GM18507 (cell line): ENCODE measurements at regions not wholly inside any gene's neighbourhood (a gene's known extent, or its start where the extent isn't known, plus 50 kb on each side); places are given as distances from the start of the nearest gene placed in this dataset.
A peak's percentile ranks its signal among the peaks of the same experiment; 100 is the strongest.

ENCODE experiments used
- DNase-seq: peaks from one replicate; pipeline ENCODE4 v3.0.0; 2011; ENCODE audit warnings: low read depth; ENCODE audit not compliant: insufficient read length; ENCODE audit errors: extremely low spot score
- FAIRE-seq: peaks from 2 replicates; lab custom pipeline; 2011; peaks lifted over from hg19 to GRCh38; lab: Jason Lieb, UNC

- no peak for FAIRE-seq
- DNase-seq: no peak
These were observed 329.4 kb downstream of the MAN2A1 start for GRCh38 chr5:110019119-110019518.

DNA sequence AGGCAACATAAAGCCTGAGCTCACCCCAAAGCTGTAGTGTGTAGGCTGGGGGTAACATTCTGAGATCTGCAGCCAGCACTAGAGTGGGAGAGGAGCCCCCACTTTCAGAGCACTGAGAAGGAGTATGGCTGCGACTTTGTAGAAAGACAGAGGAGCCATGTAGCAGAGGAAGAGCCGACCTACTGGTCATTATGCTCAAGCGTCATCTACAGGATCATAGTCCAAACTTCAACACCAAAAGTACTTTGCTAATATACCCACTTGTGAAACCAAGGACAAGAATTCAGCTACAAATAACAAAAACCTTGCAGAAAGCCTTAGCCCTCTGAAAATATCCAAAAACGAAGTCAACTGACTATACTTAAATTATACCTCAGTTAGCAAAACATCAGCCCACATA lies 330.1 kb downstream of the MAN2A1 start:
- FAIRE-seq: no peak
- DNase-seq: no peak

- no peak for DNase-seq
- FAIRE-seq: no peak
These were observed 331.5 kb downstream of the MAN2A1 start for GRCh38 chr5:110021251-110021650.

GRCh38 chr5:110025160-110025559 lies 335.4 kb downstream of the MAN2A1 start:
- no peak for DNase-seq
- FAIRE-seq: no peak

DNA sequence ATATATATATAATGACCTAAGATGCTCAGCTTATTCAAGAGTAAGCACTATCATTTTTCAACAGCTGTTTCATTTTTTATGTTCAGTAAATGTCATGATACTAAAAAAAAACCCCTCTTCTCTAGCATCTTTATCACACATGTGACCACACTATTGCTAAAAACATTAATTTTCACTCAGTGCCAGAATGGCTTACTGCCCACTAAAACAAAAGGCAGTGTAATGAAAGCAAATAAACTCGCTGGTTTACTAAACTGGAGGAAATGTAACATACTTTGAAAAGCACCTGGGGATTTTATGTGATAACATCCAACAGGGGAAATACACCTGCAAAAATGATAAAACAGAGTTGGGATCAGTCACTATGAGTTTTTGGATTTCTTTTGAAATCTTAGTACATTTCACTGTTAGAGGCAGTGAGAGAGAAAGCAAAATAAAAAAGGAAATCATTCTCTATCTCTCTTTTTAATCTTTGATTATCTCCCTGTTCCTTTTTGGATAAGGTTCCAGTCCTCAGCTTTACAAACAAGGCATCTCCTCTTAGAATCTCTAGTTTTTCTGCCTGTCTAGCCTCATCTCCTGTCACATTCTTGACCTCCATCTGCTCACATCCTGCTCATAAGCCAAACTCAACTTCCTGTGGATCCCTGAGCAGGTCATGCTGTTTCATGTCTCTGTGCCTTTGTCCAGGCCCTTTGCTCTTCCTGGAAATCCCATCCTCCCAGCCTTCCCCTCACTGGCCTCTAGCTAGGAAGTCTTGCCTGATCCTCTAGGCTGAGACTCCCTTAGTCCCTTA lies 338.0 kb downstream of the MAN2A1 start:
- FAIRE-seq: no peak
- no peak for DNase-seq

- DNase-seq (no peak), FAIRE-seq (no peak)
These were observed 341.8 kb downstream of the MAN2A1 start for GRCh38 chr5:110031402-110032140.

DNA sequence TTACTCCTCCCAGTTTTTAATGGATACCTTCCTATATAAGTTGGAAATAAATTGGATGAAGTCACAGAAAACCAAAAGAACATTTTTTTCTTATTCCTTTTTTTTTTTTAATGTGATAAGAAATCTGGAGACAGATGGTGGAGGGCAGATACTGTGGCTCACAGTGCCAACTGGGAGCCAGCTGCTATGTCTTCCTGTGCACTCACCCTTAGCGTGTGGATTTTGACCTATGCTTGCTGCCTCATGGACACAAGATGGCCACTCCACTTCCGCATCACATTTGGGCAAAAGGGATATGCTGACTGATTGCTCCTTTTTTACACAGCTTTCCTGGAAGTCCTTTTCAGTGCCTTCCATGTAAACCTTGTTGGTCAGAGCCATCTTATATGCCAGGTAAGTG lies 342.6 kb downstream of the MAN2A1 start:
- DNase-seq: no peak
- no peak for FAIRE-seq

GRCh38 chr5:110034056-110034600 lies 344.4 kb downstream of the MAN2A1 start:
- DNase-seq (no peak), FAIRE-seq (no peak)

DNA sequence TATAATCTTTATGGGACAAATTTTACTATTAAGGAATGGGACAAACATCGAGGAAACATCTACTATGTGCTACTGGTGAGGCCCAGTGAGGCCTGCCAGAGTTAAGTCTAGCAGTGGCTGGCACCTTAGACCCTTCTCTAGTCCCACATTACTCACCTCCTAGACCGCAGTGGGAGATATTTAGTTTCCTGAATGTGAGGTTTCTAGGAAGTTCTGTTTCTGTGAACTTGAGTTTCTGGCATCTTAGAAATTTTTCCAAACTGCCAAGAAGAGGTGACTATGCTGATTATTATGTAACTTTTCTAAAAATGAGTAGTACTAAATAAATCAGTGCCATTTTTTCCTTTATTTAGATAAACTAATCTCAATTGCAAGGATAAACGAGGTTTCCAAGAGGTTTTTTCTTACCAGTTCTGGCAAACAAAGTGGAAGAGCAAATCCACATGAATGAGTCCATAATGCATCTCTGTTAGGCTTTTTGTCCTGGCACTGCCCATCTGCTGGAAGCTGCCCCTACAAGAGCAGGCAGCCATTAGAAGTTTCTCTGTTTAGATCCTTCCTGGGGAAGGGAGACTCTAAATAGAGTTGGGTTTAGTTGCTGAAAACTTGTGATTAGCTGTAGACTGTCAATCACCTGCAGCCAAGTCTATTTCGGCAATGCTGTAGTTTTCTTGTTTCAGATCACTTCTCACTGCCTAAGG lies 348.7 kb downstream of the MAN2A1 start:
- no peak for FAIRE-seq
- DNase-seq: no peak

DNA sequence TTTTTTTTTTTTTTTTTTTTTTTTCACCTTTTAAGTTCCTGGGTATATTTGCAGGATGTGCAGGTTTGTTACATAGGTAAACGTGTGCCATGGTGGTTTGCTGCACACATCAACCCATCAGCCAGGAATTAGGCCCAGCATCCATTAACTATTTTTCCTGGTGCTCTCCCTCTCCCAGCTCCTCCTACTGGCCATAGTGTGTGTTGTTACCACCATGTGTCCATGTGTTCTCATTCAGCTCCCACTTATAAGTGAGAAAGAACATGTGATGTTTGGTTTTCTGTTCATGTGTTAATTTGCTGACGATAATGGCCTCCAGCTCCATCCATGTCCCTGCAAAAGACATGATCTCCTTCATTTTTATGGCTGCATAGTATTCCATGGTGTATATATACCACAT lies 350.5 kb downstream of the MAN2A1 start:
- no peak for DNase-seq
- no peak for FAIRE-seq

DNA sequence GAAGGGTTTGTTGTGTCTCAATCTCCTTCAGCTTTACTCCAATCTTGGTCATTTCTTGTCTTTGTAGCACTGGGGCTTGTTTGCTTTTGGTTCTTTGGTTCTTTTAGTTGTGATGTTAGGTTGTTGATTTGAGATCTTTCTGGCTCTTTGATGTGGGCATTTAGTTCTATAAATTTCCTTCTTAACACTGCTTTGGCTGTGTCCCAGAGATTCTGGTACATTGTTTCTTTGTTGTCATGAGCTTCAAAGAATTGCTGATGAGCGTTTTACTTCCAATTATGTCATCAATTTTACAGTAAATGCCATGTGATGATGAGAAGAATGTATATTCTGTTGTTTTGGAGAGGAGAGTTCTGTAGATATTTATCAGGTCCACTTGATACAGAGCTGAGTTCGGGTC lies 353.3 kb downstream of the MAN2A1 start:
- FAIRE-seq (no peak), DNase-seq (no peak)

DNA sequence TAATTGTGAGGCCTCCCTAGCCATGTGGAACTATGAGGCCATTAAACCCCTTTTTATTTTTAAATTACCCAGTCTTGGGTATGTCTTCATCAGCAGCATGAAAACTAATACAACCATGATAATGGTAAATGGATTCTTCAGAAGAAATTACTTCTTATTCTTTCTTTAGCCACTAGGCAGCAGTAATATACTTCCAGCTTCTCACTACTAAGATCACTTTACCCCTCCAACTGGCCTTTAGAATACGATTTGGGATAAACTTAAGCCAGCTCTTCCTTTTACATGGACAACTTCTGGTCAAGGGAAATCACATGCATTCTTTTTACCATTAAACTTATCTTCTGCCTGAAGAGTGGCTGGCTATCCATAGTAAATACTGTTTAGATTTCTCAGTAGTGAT lies 355.4 kb downstream of the MAN2A1 start:
- FAIRE-seq: no peak
- DNase-seq: no peak

- no peak for FAIRE-seq
- no peak for DNase-seq
These were observed 358.8 kb downstream of the MAN2A1 start for GRCh38 chr5:110048491-110048890.

DNA sequence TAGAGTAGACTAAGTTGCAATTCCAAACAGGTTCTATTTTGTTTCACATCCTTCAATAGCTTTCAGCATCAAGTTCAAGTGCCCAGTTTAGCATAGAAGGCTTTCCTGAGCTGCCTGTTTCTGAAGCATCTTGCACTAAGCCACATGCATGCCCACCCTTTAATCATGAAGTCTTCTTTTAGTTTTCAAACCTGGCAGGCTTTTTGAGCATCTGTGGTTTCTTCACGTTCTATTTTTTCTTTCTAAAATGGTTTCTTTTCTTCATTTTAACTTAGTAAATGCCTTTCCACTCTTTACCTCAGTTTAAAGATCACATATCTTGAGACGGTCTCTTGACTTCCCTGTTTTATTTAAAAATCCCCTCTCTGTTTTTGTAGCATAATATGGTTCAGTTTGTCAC lies 360.1 kb downstream of the MAN2A1 start:
- DNase-seq (no peak), FAIRE-seq (no peak)

GRCh38 chr5:110050640-110051345 lies 361.1 kb downstream of the MAN2A1 start:
- DNase-seq (no peak), FAIRE-seq (no peak)

GRCh38 chr5:110053205-110053604 lies 363.5 kb downstream of the MAN2A1 start:
- DNase-seq: no peak
- FAIRE-seq: no peak

DNA sequence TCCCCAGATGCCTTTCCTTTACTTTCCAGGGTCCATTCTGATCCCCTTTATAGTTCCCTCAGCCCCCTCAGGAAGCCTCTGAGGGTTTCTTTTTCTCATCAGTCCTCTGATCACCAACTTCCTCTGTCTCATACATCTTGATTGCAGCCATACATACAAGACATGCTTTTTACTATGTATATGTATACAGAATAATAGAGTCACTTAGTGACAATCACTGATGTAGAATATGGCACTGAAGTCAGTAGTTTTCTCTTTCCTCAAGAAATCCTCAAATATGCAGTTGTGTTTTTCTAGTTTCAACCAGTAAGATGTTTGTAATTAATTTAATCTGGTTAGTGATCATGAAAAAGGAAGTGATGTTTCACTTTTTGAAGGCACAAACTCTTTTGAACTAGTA lies 364.1 kb downstream of the MAN2A1 start:
- FAIRE-seq (no peak), DNase-seq (no peak)

DNA sequence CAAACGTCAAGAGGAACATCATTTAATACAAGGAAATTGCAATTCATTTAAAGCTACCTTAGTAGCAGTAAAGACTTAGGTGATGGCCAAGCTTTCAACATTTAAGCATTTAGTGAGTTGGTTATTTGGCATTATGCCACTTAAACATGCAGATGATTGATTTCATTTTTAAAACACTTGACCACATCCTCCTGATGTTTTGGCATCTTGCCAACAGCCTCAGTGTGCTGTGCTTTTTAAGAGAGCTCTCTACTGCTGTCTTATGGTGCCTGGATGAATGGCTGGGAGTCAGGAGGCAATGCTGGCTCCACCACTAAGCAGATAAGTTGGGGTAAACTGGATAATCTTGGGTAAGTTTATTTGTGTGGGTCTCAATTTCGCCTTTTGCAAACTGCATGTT lies 364.5 kb downstream of the MAN2A1 start:
- DNase-seq (no peak), FAIRE-seq (peak; percentile 36)

- no peak for FAIRE-seq
- no peak for DNase-seq
These were observed 365.6 kb downstream of the MAN2A1 start for GRCh38 chr5:110055302-110055701.
